PC-9 (cell line): ENCODE measurements at regions not wholly inside any gene's neighbourhood (a gene's known extent, or its start where the extent isn't known, plus 50 kb on each side); places are given as distances from the start of the nearest gene placed in this dataset.

ENCODE experiments used
- EZH2 ChIP-seq: fragments of 200-600 bp; sonication (generic); IDR thresholded peaks from 2 replicates; pipeline ENCODE4 v1.8.0; 2017; ENCODE audit warnings: antibody characterized with exemption, low read depth
- TF ChIP-seq, protein P1 (sequence below): fragments of 200-600 bp; sonication (generic); conservative IDR thresholded peaks from 2 replicates; pipeline ENCODE4 v1.6.1; 2017; ENCODE audit warnings: mixed run types, antibody characterized with exemption, mild to moderate bottlenecking, moderate library complexity

DNA sequence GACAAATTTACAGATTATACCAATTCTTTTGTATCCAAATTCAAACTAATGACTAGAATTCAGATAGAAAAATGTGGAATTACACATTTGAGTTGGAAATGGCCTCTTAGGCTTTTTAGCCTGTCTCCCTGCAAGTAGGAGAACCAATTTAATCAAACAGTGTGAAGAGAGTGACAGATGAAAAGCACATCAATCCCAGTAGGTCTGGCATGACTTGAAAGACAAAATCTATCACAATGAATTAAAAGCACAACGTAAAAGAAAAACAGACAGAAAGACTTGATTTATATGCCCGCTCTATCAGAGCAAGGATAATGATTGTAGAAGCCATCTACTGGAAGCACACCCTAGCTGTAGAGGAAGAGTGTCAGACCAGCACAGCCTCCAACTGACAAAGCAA lies 1084.4 kb upstream of the SPRY2 start:
- no peak for TF ChIP-seq EZH2
- TF ChIP-seq, protein P1, sequence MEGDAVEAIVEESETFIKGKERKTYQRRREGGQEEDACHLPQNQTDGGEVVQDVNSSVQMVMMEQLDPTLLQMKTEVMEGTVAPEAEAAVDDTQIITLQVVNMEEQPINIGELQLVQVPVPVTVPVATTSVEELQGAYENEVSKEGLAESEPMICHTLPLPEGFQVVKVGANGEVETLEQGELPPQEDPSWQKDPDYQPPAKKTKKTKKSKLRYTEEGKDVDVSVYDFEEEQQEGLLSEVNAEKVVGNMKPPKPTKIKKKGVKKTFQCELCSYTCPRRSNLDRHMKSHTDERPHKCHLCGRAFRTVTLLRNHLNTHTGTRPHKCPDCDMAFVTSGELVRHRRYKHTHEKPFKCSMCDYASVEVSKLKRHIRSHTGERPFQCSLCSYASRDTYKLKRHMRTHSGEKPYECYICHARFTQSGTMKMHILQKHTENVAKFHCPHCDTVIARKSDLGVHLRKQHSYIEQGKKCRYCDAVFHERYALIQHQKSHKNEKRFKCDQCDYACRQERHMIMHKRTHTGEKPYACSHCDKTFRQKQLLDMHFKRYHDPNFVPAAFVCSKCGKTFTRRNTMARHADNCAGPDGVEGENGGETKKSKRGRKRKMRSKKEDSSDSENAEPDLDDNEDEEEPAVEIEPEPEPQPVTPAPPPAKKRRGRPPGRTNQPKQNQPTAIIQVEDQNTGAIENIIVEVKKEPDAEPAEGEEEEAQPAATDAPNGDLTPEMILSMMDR: no peak
